ENCODE measurements at regions not wholly inside any gene's neighbourhood (a gene's known extent, or its start where the extent isn't known, plus 50 kb on each side); places are given as distances from the start of the nearest gene placed in this dataset.

DNA sequence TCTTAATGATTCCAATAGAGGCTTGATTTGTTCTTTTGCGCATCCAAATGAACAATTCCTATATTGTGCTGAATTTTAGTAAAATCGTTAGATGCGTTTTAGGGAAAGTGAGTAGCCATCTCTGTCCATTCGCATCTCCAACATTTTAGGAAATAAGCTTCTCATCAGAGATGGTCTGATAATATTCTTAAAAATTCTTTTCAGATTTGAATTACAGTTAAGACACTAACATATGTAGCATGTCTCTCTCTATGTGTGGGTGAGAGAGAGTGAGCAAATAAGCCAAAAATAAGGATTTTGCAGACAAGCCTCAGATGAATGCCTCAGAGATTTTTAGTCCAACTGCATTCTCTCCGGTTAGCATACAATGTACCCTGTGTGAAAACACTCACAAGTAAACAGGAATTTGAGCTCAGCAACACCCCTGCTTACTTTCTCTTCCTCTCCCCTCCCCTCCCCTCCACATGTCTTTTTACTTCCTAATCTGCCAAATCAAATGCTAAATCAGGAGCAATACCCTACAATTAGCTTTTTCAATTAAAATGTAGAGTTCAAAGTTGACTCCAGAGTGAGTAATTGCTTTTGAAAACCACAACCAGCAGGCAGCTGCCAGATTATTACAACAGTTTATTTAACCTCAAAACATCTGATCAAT lies 354.4 kb downstream of the CRPPA start:
- TF ChIP-seq, protein P1, sequence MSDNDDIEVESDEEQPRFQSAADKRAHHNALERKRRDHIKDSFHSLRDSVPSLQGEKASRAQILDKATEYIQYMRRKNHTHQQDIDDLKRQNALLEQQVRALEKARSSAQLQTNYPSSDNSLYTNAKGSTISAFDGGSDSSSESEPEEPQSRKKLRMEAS (IDR thresholded peaks at IDR 0.05) = peak; percentile 55
- peak in 1 of 2 donors; percentile 27 for TF ChIP-seq RAD21 (IDR thresholded peaks at IDR 0.05)
- TF ChIP-seq RXRA (IDR thresholded peaks at IDR 0.05) = peak in 1 of 2 donors; percentile 52
- TF ChIP-seq SP1 (IDR thresholded peaks at IDR 0.05) = peak; percentile 22
- peak; percentile 58 for TF ChIP-seq FOXA2 (IDR thresholded peaks at IDR 0.05)
- peak in 1 of 2 donors; percentile 73 for TF ChIP-seq HNF4A (conservative IDR thresholded peaks at IDR 0.05)
- no peak for TF ChIP-seq FOXA1 (IDR thresholded peaks at IDR 0.05)
- peak in 1 of 2 donors; percentile 54 for TF ChIP-seq JUND (IDR thresholded peaks at IDR 0.05)
- TF ChIP-seq, protein P2, sequence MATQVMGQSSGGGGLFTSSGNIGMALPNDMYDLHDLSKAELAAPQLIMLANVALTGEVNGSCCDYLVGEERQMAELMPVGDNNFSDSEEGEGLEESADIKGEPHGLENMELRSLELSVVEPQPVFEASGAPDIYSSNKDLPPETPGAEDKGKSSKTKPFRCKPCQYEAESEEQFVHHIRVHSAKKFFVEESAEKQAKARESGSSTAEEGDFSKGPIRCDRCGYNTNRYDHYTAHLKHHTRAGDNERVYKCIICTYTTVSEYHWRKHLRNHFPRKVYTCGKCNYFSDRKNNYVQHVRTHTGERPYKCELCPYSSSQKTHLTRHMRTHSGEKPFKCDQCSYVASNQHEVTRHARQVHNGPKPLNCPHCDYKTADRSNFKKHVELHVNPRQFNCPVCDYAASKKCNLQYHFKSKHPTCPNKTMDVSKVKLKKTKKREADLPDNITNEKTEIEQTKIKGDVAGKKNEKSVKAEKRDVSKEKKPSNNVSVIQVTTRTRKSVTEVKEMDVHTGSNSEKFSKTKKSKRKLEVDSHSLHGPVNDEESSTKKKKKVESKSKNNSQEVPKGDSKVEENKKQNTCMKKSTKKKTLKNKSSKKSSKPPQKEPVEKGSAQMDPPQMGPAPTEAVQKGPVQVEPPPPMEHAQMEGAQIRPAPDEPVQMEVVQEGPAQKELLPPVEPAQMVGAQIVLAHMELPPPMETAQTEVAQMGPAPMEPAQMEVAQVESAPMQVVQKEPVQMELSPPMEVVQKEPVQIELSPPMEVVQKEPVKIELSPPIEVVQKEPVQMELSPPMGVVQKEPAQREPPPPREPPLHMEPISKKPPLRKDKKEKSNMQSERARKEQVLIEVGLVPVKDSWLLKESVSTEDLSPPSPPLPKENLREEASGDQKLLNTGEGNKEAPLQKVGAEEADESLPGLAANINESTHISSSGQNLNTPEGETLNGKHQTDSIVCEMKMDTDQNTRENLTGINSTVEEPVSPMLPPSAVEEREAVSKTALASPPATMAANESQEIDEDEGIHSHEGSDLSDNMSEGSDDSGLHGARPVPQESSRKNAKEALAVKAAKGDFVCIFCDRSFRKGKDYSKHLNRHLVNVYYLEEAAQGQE (IDR thresholded peaks at IDR 0.05) = no peak
- H3K9ac ChIP-seq (ENCODE audit: low read depth in 1 of 2, low read length in 2 of 2) = no peak overlapping the region
- H3K27me3 ChIP-seq (ENCODE audit: control insufficient read depth in 4 of 4, insufficient read depth in 4 of 4, low read length in 3 of 4) = no peaks in the 10 kb centered on the region
- no peaks in the 10 kb centered on the region for H3K36me3 ChIP-seq (ENCODE audit: control insufficient read depth in 4 of 4, insufficient read depth in 3 of 4, low read depth in 1 of 4, low read length in 3 of 4)
- 69% methylated on average over 5 of the region's 5 CpGs for WGBS
- peak overlapping the region in 1 of 3 donors; percentile 2 for H3K4me3 ChIP-seq (ENCODE audit: low read depth in 1 of 3, low read length in 3 of 3)
- H3K27ac ChIP-seq (ENCODE audit: low read depth in 1 of 2, low read length in 2 of 2) = peak overlapping the region; percentile 5 to 34
- peaks cover 4 to 33% (median 16%) of the 10 kb centered on the region in 4 donors for H3K4me1 ChIP-seq (ENCODE audit: control insufficient read depth in 4 of 4, insufficient read depth in 4 of 4, low read length in 3 of 4)
- no peaks in the 10 kb centered on the region for H3K9me3 ChIP-seq (ENCODE audit: control insufficient read depth in 4 of 4, low read length in 3 of 4)
- DNase-seq (ENCODE audit: low spot score) = no peak

GRCh38 chr7:16065939-16066338 lies 355.4 kb downstream of the CRPPA start:
- TF ChIP-seq YY1 (IDR thresholded peaks at IDR 0.05) = no peak
- TF ChIP-seq, protein P1 (IDR thresholded peaks at IDR 0.05) = no peak
- Histone ChIP-seq H3K9me3 (ENCODE audit: control insufficient read depth in 4 of 4, low read length in 3 of 4) (no peaks in the 10 kb centered on the region), H3K4me3 (ENCODE audit: low read depth in 1 of 3, low read length in 3 of 3) (no peak overlapping the region), H3K4me1 (ENCODE audit: control insufficient read depth in 4 of 4, insufficient read depth in 4 of 4, low read length in 3 of 4) (peaks cover 5 to 34% (median 16%) of the 10 kb centered on the region in 4 donors), H3K36me3 (ENCODE audit: control insufficient read depth in 4 of 4, insufficient read depth in 3 of 4, low read depth in 1 of 4, low read length in 3 of 4) (no peaks in the 10 kb centered on the region), H3K27me3 (ENCODE audit: control insufficient read depth in 4 of 4, insufficient read depth in 4 of 4, low read length in 3 of 4) (no peaks in the 10 kb centered on the region), H3K27ac (ENCODE audit: low read depth in 1 of 2, low read length in 2 of 2) (no peak overlapping the region), H3K9ac (ENCODE audit: low read depth in 1 of 2, low read length in 2 of 2) (no peak overlapping the region)
- no peak for DNase-seq (ENCODE audit: low spot score)

GRCh38 chr7:16063716-16064675 lies 357.3 kb downstream of the CRPPA start:
- Histone ChIP-seq H3K9ac (ENCODE audit: low read depth in 1 of 2, low read length in 2 of 2) (no peak overlapping the region), H3K27me3 (ENCODE audit: control insufficient read depth in 4 of 4, insufficient read depth in 4 of 4, low read length in 3 of 4) (no peaks in the 10 kb centered on the region), H3K36me3 (ENCODE audit: control insufficient read depth in 4 of 4, insufficient read depth in 3 of 4, low read depth in 1 of 4, low read length in 3 of 4) (no peaks in the 10 kb centered on the region), H3K27ac (ENCODE audit: low read depth in 1 of 2, low read length in 2 of 2) (no peak overlapping the region), H3K9me3 (ENCODE audit: control insufficient read depth in 4 of 4, low read length in 3 of 4) (no peaks in the 10 kb centered on the region), H3K4me1 (ENCODE audit: control insufficient read depth in 4 of 4, insufficient read depth in 4 of 4, low read length in 3 of 4) (peaks cover 5 to 25% (median 11%) of the 10 kb centered on the region in 4 donors), H3K4me3 (ENCODE audit: low read depth in 1 of 3, low read length in 3 of 3) (no peak overlapping the region)
- 90% methylated on average over 16 of the region's 16 CpGs for WGBS
- no peak for DNase-seq (ENCODE audit: low spot score)
- TF ChIP-seq, protein P1 (IDR thresholded peaks at IDR 0.05) = no peak
- TF ChIP-seq EGR1 (IDR thresholded peaks at IDR 0.05; ENCODE audit: low read depth in 2 of 2) (no peak), NR2F2 (IDR thresholded peaks at IDR 0.05) (no peak), JUND (IDR thresholded peaks at IDR 0.05) (no peak), TAF1 (conservative IDR thresholded peaks at IDR 0.05) (no peak), GABPA (IDR thresholded peaks at IDR 0.05 in 1 of 2, conservative IDR thresholded peaks at IDR 0.05 in 1 of 2) (no peak), ATF3 (IDR thresholded peaks at IDR 0.05) (no peak), FOXA1 (IDR thresholded peaks at IDR 0.05) (no peak), SP1 (IDR thresholded peaks at IDR 0.05) (no peak), YY1 (IDR thresholded peaks at IDR 0.05) (no peak)
- TF ChIP-seq, protein P3, sequence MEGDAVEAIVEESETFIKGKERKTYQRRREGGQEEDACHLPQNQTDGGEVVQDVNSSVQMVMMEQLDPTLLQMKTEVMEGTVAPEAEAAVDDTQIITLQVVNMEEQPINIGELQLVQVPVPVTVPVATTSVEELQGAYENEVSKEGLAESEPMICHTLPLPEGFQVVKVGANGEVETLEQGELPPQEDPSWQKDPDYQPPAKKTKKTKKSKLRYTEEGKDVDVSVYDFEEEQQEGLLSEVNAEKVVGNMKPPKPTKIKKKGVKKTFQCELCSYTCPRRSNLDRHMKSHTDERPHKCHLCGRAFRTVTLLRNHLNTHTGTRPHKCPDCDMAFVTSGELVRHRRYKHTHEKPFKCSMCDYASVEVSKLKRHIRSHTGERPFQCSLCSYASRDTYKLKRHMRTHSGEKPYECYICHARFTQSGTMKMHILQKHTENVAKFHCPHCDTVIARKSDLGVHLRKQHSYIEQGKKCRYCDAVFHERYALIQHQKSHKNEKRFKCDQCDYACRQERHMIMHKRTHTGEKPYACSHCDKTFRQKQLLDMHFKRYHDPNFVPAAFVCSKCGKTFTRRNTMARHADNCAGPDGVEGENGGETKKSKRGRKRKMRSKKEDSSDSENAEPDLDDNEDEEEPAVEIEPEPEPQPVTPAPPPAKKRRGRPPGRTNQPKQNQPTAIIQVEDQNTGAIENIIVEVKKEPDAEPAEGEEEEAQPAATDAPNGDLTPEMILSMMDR (IDR thresholded peaks at IDR 0.05; ENCODE audit: low read depth, low read length, missing input control) = no peak
- TF ChIP-seq, protein P4, sequence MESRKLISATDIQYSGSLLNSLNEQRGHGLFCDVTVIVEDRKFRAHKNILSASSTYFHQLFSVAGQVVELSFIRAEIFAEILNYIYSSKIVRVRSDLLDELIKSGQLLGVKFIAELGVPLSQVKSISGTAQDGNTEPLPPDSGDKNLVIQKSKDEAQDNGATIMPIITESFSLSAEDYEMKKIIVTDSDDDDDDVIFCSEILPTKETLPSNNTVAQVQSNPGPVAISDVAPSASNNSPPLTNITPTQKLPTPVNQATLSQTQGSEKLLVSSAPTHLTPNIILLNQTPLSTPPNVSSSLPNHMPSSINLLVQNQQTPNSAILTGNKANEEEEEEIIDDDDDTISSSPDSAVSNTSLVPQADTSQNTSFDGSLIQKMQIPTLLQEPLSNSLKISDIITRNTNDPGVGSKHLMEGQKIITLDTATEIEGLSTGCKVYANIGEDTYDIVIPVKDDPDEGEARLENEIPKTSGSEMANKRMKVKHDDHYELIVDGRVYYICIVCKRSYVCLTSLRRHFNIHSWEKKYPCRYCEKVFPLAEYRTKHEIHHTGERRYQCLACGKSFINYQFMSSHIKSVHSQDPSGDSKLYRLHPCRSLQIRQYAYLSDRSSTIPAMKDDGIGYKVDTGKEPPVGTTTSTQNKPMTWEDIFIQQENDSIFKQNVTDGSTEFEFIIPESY (IDR thresholded peaks at IDR 0.05) = no peak

Measured in liver (tissue), 8 donors.